ENCODE measurements at regions not wholly inside any gene's neighbourhood (a gene's known extent, or its start where the extent isn't known, plus 50 kb on each side); places are given as distances from the start of the nearest gene placed in this dataset.

DNA sequence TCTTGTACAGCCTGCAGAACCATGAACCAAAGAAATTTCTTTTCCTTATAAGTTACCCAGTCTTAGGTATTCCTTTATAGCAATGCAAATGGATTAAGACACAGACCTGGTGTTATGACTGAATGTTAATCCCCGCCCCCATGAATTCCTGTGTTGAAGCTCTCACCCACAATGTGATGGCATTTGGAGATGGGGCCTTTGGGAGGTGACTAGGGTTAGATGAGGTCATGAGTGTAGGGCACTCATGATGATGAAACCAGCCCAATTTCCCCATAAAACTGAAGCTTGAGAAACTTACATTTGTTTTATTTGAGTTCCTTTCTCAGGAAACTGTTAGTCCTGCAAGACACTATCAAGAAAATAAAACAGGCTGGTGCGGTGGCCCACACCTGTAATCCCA, 115.8 kb upstream of the THY1 start:
- no peak for TF ChIP-seq ISL1 (CRISPR knock-in tag; IDR thresholded peaks at IDR 0.05)
- TF ChIP-seq RARB (CRISPR knock-in tag; IDR thresholded peaks at IDR 0.05) = no peak
- TF ChIP-seq TOX (CRISPR knock-in tag; IDR thresholded peaks at IDR 0.05; ENCODE audit: borderline replicate concordance) = no peak
- TF ChIP-seq CSDC2 (CRISPR knock-in tag; IDR thresholded peaks at IDR 0.05) = no peak
- TF ChIP-seq ZFP3 (CRISPR knock-in tag; IDR thresholded peaks at IDR 0.05) = no peak
- TF ChIP-seq CREB5 (CRISPR knock-in tag; IDR thresholded peaks at IDR 0.05; ENCODE audit: low read depth) = no peak
- TF ChIP-seq, protein P1, sequence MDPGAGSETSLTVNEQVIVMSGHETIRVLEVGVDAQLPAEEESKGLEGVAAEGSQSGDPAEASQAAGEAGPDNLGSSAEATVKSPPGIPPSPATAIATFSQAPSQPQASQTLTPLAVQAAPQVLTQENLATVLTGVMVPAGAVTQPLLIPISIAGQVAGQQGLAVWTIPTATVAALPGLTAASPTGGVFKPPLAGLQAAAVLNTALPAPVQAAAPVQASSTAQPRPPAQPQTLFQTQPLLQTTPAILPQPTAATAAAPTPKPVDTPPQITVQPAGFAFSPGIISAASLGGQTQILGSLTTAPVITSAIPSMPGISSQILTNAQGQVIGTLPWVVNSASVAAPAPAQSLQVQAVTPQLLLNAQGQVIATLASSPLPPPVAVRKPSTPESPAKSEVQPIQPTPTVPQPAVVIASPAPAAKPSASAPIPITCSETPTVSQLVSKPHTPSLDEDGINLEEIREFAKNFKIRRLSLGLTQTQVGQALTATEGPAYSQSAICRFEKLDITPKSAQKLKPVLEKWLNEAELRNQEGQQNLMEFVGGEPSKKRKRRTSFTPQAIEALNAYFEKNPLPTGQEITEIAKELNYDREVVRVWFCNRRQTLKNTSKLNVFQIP (CRISPR knock-in tag; IDR thresholded peaks at IDR 0.05; ENCODE audit: borderline replicate concordance, low read depth) = no peak
- no peak for TF ChIP-seq BACH2 (CRISPR knock-in tag; IDR thresholded peaks at IDR 0.05; ENCODE audit: borderline replicate concordance)
- TF ChIP-seq PPARA (CRISPR knock-in tag; IDR thresholded peaks at IDR 0.05; ENCODE audit: borderline replicate concordance) = no peak
- no peak for TF ChIP-seq PATZ1 (CRISPR knock-in tag; IDR thresholded peaks at IDR 0.05; ENCODE audit: borderline replicate concordance)
- no peak for TF ChIP-seq ZNF8 (CRISPR knock-in tag; IDR thresholded peaks at IDR 0.05)
- TF ChIP-seq, protein P2, sequence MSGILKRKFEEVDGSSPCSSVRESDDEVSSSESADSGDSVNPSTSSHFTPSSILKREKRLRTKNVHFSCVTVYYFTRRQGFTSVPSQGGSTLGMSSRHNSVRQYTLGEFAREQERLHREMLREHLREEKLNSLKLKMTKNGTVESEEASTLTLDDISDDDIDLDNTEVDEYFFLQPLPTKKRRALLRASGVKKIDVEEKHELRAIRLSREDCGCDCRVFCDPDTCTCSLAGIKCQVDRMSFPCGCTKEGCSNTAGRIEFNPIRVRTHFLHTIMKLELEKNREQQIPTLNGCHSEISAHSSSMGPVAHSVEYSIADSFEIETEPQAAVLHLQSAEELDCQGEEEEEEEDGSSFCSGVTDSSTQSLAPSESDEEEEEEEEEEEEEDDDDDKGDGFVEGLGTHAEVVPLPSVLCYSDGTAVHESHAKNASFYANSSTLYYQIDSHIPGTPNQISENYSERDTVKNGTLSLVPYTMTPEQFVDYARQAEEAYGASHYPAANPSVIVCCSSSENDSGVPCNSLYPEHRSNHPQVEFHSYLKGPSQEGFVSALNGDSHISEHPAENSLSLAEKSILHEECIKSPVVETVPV (CRISPR knock-in tag; IDR thresholded peaks at IDR 0.05) = no peak
- TF ChIP-seq ZC3H10 (CRISPR knock-in tag; IDR thresholded peaks at IDR 0.05) = no peak
